HG02840 (cell line): ENCODE measurements at regions not wholly inside any gene's neighbourhood (a gene's known extent, or its start where the extent isn't known, plus 50 kb on each side); places are given as distances from the start of the nearest gene placed in this dataset.

ENCODE experiments used
- ATAC-seq: cut with Tn5 transposase; IDR thresholded peaks from one replicate; pipeline ENCODE4 v1.9.1; 2021; ENCODE audit warnings: mild to moderate bottlenecking, moderate library complexity, moderate number of reproducible peaks; ENCODE audit not compliant: unreplicated experiment, low FRiP score

GRCh38 chr2:145203891-145204290 is 684.0 kb upstream of the ZEB2 start:
- no peak for ATAC-seq

- ATAC-seq = no peak
Observed at GRCh38 chr2:145199827-145200706, 680.1 kb upstream of the ZEB2 start.

- ATAC-seq = no peak
Observed at GRCh38 chr2:145199042-145199441, 679.1 kb upstream of the ZEB2 start.

GRCh38 chr2:145198555-145198954 is 678.6 kb upstream of the ZEB2 start:
- no peak for ATAC-seq

GRCh38 chr2:145197944-145198343 is 678.0 kb upstream of the ZEB2 start:
- no peak for ATAC-seq

GRCh38 chr2:145194673-145195072 is 674.8 kb upstream of the ZEB2 start:
- no peak for ATAC-seq

GRCh38 chr2:145190031-145190703 is 670.2 kb upstream of the ZEB2 start:
- no peak for ATAC-seq

- ATAC-seq = no peak
Observed at GRCh38 chr2:145186303-145186702, 666.4 kb upstream of the ZEB2 start.

- ATAC-seq = no peak
Observed at GRCh38 chr2:145185696-145186095, 665.8 kb upstream of the ZEB2 start.

GRCh38 chr2:145184741-145185651 is 665.1 kb upstream of the ZEB2 start:
- ATAC-seq = no peak

GRCh38 chr2:145169285-145169684 is 649.4 kb upstream of the ZEB2 start:
- no peak for ATAC-seq

GRCh38 chr2:145168091-145168490 is 648.2 kb upstream of the ZEB2 start:
- no peak for ATAC-seq

GRCh38 chr2:145166731-145167302 is 646.9 kb upstream of the ZEB2 start:
- no peak for ATAC-seq

GRCh38 chr2:145161656-145162055 is 641.7 kb upstream of the ZEB2 start:
- no peak for ATAC-seq

- no peak for ATAC-seq
Observed at GRCh38 chr2:145160855-145161254, 640.9 kb upstream of the ZEB2 start.

GRCh38 chr2:145159676-145160075 is 639.8 kb upstream of the ZEB2 start:
- no peak for ATAC-seq

- ATAC-seq = no peak
Observed at GRCh38 chr2:145157741-145158591, 638.0 kb upstream of the ZEB2 start.

GRCh38 chr2:145157036-145157675 is 637.2 kb upstream of the ZEB2 start:
- ATAC-seq = no peak

GRCh38 chr2:145156199-145156598 is 636.3 kb upstream of the ZEB2 start:
- no peak for ATAC-seq
